ENCODE measurements at regions not wholly inside any gene's neighbourhood (a gene's known extent, or its start where the extent isn't known, plus 50 kb on each side); places are given as distances from the start of the nearest gene placed in this dataset.

DNA sequence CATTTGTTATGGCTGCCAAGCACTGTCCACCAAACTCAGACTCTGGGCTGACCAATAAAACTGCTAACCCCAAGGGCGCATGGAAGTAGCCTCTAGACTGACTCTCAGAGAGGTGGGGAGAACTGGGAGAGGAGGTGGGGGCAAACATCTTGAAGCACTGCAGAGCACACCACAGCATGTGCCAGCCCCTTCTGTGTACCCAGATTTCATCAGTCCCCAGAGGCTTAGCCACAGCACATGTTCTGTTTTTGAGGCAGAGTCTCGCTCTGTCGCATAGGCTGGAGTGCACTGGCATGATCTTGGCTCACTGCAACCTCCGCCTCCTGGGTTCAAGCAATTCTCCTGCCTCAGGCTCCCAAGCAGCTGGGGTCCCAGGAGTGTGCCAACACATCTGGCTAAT, 119.5 kb upstream of the SPATA12 start:
- Histone ChIP-seq H3K36me3 (no peaks in the 10 kb centered on the region), H3K27me3 (replicated peaks in 1 of 7) (no peaks in the 10 kb centered on the region), H3K4me1 (no peaks in the 10 kb centered on the region), H3K27ac (no peak overlapping the region), H3K4me3 (no peak overlapping the region), H3K9me3 (peaks cover 0 to 11% (median 6%) of the 10 kb centered on the region in 8 donors)
- TF ChIP-seq, protein P1, sequence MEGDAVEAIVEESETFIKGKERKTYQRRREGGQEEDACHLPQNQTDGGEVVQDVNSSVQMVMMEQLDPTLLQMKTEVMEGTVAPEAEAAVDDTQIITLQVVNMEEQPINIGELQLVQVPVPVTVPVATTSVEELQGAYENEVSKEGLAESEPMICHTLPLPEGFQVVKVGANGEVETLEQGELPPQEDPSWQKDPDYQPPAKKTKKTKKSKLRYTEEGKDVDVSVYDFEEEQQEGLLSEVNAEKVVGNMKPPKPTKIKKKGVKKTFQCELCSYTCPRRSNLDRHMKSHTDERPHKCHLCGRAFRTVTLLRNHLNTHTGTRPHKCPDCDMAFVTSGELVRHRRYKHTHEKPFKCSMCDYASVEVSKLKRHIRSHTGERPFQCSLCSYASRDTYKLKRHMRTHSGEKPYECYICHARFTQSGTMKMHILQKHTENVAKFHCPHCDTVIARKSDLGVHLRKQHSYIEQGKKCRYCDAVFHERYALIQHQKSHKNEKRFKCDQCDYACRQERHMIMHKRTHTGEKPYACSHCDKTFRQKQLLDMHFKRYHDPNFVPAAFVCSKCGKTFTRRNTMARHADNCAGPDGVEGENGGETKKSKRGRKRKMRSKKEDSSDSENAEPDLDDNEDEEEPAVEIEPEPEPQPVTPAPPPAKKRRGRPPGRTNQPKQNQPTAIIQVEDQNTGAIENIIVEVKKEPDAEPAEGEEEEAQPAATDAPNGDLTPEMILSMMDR (IDR thresholded peaks at IDR 0.05 in 8 of 11, conservative IDR thresholded peaks at IDR 0.05 in 3 of 11) = no peak
- 79 to 89% (median 87%) methylated on average over 4 of the region's 4 CpGs for WGBS, 5 donors
- DNase-seq = no peak
- intact Hi-C loops (cut with DNase I; ENCODE audit: low total_unique reads) = no loop called here

DNA sequence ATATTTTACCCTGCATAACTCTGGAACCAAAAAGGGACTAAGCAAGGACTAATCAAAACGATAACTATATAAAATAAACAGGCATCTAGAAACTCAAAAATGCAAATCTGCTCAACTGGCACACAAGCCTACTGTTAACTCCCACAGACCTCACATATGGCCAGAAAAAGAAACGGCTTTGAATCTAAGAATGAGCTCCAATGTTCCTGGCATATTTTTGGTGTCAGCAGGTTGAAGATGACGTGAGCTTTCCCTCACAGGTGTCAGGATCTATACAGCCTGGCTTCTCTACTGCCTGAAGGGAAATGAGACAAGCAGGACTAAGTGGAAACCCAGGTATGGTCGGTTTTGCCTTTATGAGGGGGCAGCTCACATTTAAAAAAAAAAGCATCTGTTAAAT, 120.1 kb upstream of the SPATA12 start:
- no peaks in the 10 kb centered on the region for H3K36me3 ChIP-seq
- intact Hi-C loops (cut with DNase I; ENCODE audit: low total_unique reads) = no loop called here
- TF ChIP-seq POLR2A (IDR thresholded peaks at IDR 0.05) (no peak), POLR2AphosphoS5 (IDR thresholded peaks at IDR 0.05) (no peak)
- TF ChIP-seq, protein P1 (IDR thresholded peaks at IDR 0.05 in 8 of 11, conservative IDR thresholded peaks at IDR 0.05 in 3 of 11) = no peak
- H3K4me1 ChIP-seq = no peaks in the 10 kb centered on the region
- 70 to 82% (median 81%) methylated on average over 4 of the region's 4 CpGs for WGBS, 5 donors
- no peak overlapping the region for H3K4me3 ChIP-seq
- H3K27ac ChIP-seq = no peak overlapping the region
- no peaks in the 10 kb centered on the region for H3K27me3 ChIP-seq (replicated peaks in 1 of 7)
- DNase-seq = no peak
- peaks cover 0 to 5% (median 4%) of the 10 kb centered on the region in 8 donors for H3K9me3 ChIP-seq

DNA sequence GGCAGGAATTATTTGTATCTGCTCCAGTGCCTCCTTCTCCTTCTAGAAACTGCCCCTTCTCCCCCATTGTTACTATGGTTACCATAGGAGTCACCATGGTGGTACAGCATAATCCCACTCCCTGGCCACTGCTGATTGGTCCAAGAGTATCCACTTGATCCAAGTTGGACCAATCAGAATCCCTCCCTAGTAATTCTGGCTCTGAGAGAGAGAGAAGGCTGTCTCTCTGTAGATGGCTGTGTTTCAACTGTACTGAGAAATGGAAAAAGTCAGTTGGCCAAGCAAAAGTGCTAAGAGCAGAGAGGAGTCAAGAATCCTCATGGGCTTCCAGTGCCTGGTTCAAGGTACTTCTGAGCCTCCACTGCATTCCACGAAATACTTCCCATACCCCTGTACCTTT, 120.6 kb upstream of the SPATA12 start:
- intact Hi-C loops (cut with DNase I; ENCODE audit: low total_unique reads) = no loop called here

DNA sequence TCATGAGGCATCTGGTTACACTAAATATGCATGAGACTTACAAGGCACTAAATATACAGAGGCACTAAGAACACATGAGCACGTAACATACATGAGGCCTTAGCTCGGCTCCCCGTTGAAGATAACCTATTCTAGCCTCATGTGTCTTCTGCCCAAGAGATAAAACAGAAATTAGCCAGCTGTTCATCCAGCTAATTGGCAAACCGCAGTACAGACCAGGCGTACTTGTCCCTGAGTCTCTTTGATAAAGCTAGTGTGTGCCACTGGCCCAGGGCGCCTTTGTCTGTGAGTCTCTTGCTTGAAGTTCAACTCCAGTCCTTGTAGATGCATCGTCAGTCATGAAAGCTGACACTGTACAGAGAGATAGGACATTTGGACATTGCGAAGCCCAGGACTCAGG, 121.9 kb upstream of the SPATA12 start:
- no peak for DNase-seq
- Histone ChIP-seq H3K27me3 (replicated peaks in 1 of 7) (no peaks in the 10 kb centered on the region), H3K27ac (no peak overlapping the region), H3K4me3 (no peak overlapping the region), H3K4me1 (no peaks in the 10 kb centered on the region), H3K36me3 (no peaks in the 10 kb centered on the region), H3K9me3 (peaks cover 0 to 9% (median 7%) of the 10 kb centered on the region in 8 donors)
- TF ChIP-seq POLR2AphosphoS5 (IDR thresholded peaks at IDR 0.05) (no peak), POLR2A (IDR thresholded peaks at IDR 0.05) (no peak)
- TF ChIP-seq, protein P1 (IDR thresholded peaks at IDR 0.05 in 8 of 11, conservative IDR thresholded peaks at IDR 0.05 in 3 of 11) = no peak
- intact Hi-C loops (cut with DNase I; ENCODE audit: low total_unique reads) = no loop called here
- 84 to 94% (median 92%) methylated on average over 7 to 8 of the region's 8 CpGs for WGBS, 5 donors

More for the DNA sequence above, 120.6 kb upstream of the SPATA12 start:
- TF ChIP-seq, protein P1 (IDR thresholded peaks at IDR 0.05 in 8 of 11, conservative IDR thresholded peaks at IDR 0.05 in 3 of 11) = no peak
- TF ChIP-seq POLR2AphosphoS5 (IDR thresholded peaks at IDR 0.05) (no peak), POLR2A (IDR thresholded peaks at IDR 0.05) (no peak)
- Histone ChIP-seq H3K9me3 (peaks cover 0 to under 1% (median 0%) of the 10 kb centered on the region in 8 donors), H3K27ac (no peak overlapping the region), H3K36me3 (no peaks in the 10 kb centered on the region), H3K4me1 (no peaks in the 10 kb centered on the region), H3K4me3 (no peak overlapping the region), H3K27me3 (replicated peaks in 1 of 7) (no peaks in the 10 kb centered on the region)
- 73 to 93% (median 80%) methylated on average over 1 of the region's 1 CpG for WGBS, 5 donors
- no peak for DNase-seq

All from spleen (tissue), 11 donors.